Natural killer cell (primary cell): ENCODE measurements at regions not wholly inside any gene's neighbourhood (a gene's known extent, or its start where the extent isn't known, plus 50 kb on each side); places are given as distances from the start of the nearest gene placed in this dataset.

ENCODE experiments used
- ATAC-seq, 3 donors: fragments of 150-1000 bp in 2 of 3; fragments of 200-7000 bp in 1 of 3; cut with Tn5 transposase; 1 replicate in 1 of 3; 2 replicates in 2 of 3; pipeline ENCODE4 v1.10.0; 2021; ENCODE audit warnings: mild to moderate bottlenecking in 2 of 3, moderate library complexity in 2 of 3
- DNase-seq, 2 donors: peaks; one replicate each; pipeline versions ENCODE4 v3.0.0 to v3.0.0-alpha.2; 2013 to 2021; ENCODE audit warnings: mixed read lengths in 1 of 2
- H3K27ac ChIP-seq: one replicate; pipeline ENCODE4 v1.5.1; 2013; ENCODE audit warnings: mild to moderate bottlenecking, low read length
- H3K27me3 ChIP-seq: one replicate; pipeline ENCODE4 v1.6.1; 2013; ENCODE audit warnings: low read length; ENCODE audit not compliant: control insufficient read depth, insufficient read depth
- H3K36me3 ChIP-seq: one replicate; pipeline ENCODE4 v1.6.1; 2013; ENCODE audit warnings: low read length; ENCODE audit not compliant: control insufficient read depth, insufficient read depth
- H3K4me1 ChIP-seq: one replicate; pipeline ENCODE4 v1.6.1; 2013; ENCODE audit warnings: low read length; ENCODE audit not compliant: control insufficient read depth, insufficient read depth
- H3K4me3 ChIP-seq: one replicate; pipeline ENCODE4 v1.5.1; 2013; ENCODE audit warnings: low read length
- H3K9me3 ChIP-seq: one replicate; pipeline ENCODE4 v1.6.1; 2013; ENCODE audit warnings: low read length; ENCODE audit not compliant: control insufficient read depth, insufficient read depth
- H3K27ac Mint-ChIP-seq, 2 donors: one replicate each; pipeline ENCODE4 v1.8.0; 2022; ENCODE audit warnings: mild to moderate bottlenecking in 2 of 2, mixed read lengths in 2 of 2, moderate library complexity in 1 of 2
- H3K27me3 Mint-ChIP-seq, 2 donors: one replicate each; pipeline ENCODE4 v1.8.0; 2022; ENCODE audit warnings: low read depth in 2 of 2, mixed read lengths in 2 of 2
- H3K36me3 Mint-ChIP-seq: one replicate; pipeline ENCODE4 v1.8.0; 2022; ENCODE audit warnings: mixed read lengths
- H3K4me1 Mint-ChIP-seq, 2 donors: one replicate each; pipeline ENCODE4 v1.8.0; 2022; ENCODE audit warnings: mixed read lengths in 2 of 2
- H3K4me3 Mint-ChIP-seq: one replicate; pipeline ENCODE4 v1.8.0; 2022; ENCODE audit warnings: mild to moderate bottlenecking, moderate library complexity, mixed read lengths
- H3K9me3 Mint-ChIP-seq, 2 donors: one replicate each; pipeline ENCODE4 v1.8.0; 2022; ENCODE audit warnings: mixed read lengths in 2 of 2
- WGBS: methylation state at CpG from one replicate; pipeline ENCODE4 v1.1.7; 2013; ENCODE audit warnings: missing lambda C conversion rate; ENCODE audit not compliant: insufficient coverage; 5-methylcytosine and 5-hydroxymethylcytosine counted together
- intact Hi-C: fragments of 100-400 bp; cut with micrococcal nuclease; formaldehyde crosslinking; loops from one replicate; pipeline ENCODE4 v1.14.2; 2022
- TF ChIP-seq, protein P1 (sequence below): fragments of 200-600 bp; IDR thresholded peaks from one replicate; pipeline ENCODE4 v1.8.0; 2022; ENCODE audit warnings: antibody characterized with exemption

- DNase-seq (no peak), ATAC-seq (no peak)
- TF ChIP-seq, protein P1, sequence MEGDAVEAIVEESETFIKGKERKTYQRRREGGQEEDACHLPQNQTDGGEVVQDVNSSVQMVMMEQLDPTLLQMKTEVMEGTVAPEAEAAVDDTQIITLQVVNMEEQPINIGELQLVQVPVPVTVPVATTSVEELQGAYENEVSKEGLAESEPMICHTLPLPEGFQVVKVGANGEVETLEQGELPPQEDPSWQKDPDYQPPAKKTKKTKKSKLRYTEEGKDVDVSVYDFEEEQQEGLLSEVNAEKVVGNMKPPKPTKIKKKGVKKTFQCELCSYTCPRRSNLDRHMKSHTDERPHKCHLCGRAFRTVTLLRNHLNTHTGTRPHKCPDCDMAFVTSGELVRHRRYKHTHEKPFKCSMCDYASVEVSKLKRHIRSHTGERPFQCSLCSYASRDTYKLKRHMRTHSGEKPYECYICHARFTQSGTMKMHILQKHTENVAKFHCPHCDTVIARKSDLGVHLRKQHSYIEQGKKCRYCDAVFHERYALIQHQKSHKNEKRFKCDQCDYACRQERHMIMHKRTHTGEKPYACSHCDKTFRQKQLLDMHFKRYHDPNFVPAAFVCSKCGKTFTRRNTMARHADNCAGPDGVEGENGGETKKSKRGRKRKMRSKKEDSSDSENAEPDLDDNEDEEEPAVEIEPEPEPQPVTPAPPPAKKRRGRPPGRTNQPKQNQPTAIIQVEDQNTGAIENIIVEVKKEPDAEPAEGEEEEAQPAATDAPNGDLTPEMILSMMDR = no peak
- no peaks in the 10 kb centered on the region for H3K27me3 ChIP-seq
- H3K9me3 ChIP-seq = no peaks in the 10 kb centered on the region
- no peak overlapping the region for H3K27ac ChIP-seq
- Mint-ChIP-seq H3K4me1 (peaks cover 0 to 5% of the 10 kb centered on the region in 2 donors), H3K27me3 (no peaks in the 10 kb centered on the region), H3K27ac (no peak overlapping the region), H3K4me3 (no peak overlapping the region), H3K36me3 (no peaks in the 10 kb centered on the region), H3K9me3 (no peaks in the 10 kb centered on the region)
- WGBS = 100% methylated on average over 1 of the region's 2 CpGs
- H3K4me3 ChIP-seq = no peak overlapping the region
- intact Hi-C loops = no loop called here
- no peaks in the 10 kb centered on the region for H3K4me1 ChIP-seq
- no peaks in the 10 kb centered on the region for H3K36me3 ChIP-seq
These were observed 78.8 kb upstream of the BZW1 start for GRCh38 chr2:200732866-200733265.

DNA sequence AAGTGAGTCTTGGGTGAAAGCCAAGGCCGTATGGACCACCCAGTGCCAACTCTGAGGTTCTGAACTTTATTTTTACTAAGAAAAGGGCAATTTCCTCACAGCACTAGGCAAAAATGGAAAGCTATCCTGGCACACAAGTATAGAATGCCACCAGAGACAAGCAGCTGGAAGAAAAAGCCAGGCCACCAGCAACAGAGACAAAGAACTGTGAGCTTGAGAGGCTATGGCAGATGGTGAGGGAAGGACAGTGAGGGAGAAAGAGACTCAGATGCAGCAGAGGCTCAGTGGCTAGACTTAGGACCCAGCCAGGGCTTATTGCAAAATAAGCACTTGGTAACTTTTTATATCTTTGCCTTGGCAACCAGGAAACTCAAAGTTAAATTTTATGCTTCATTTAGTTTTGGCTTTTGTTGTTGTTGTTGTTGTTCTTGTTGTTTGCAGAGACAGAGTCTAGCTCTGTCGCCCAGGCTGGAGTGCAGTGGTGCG is 78.0 kb upstream of the BZW1 start:
- Histone ChIP-seq H3K4me3 (no peak overlapping the region), H3K27ac (no peak overlapping the region), H3K36me3 (no peaks in the 10 kb centered on the region), H3K4me1 (no peaks in the 10 kb centered on the region), H3K9me3 (no peaks in the 10 kb centered on the region), H3K27me3 (no peaks in the 10 kb centered on the region)
- Mint-ChIP-seq H3K27ac (no peak overlapping the region), H3K4me1 (peaks cover 0 to 5% of the 10 kb centered on the region in 2 donors), H3K4me3 (no peak overlapping the region), H3K9me3 (no peaks in the 10 kb centered on the region), H3K36me3 (no peaks in the 10 kb centered on the region), H3K27me3 (no peaks in the 10 kb centered on the region)
- TF ChIP-seq, protein P1 = no peak
- ATAC-seq (no peak), DNase-seq (no peak)
- 93% methylated on average over 3 of the region's 3 CpGs for WGBS
- intact Hi-C loops = no loop called here

GRCh38 chr2:200735061-200735460 is 76.6 kb upstream of the BZW1 start:
- no peaks in the 10 kb centered on the region for H3K9me3 Mint-ChIP-seq
- Histone ChIP-seq H3K27ac (no peak overlapping the region), H3K9me3 (no peaks in the 10 kb centered on the region), H3K27me3 (no peaks in the 10 kb centered on the region), H3K36me3 (no peaks in the 10 kb centered on the region), H3K4me1 (no peaks in the 10 kb centered on the region), H3K4me3 (no peak overlapping the region)
- no peak overlapping the region for H3K4me3 Mint-ChIP-seq
- TF ChIP-seq, protein P1 = no peak
- H3K4me1 Mint-ChIP-seq = peaks cover 0 to 5% of the 10 kb centered on the region in 2 donors
- intact Hi-C loops = loop anchor here (1.0 to 5.0 kb wide), 2 partner anchors 22 to 158 kb away; no protein-coding TSS in a partner anchor
- H3K27ac Mint-ChIP-seq = no peak overlapping the region
- 89% methylated on average over 3 of the region's 3 CpGs for WGBS
- DNase-seq (no peak), ATAC-seq (no peak)
- H3K27me3 Mint-ChIP-seq = peaks cover 0 to 7% of the 10 kb centered on the region in 2 donors
- H3K36me3 Mint-ChIP-seq = no peaks in the 10 kb centered on the region

GRCh38 chr2:200736646-200737274 is 75.0 kb upstream of the BZW1 start:
- 65% methylated on average over 5 of the region's 6 CpGs for WGBS
- Mint-ChIP-seq H3K4me1 (peaks cover 0 to 5% of the 10 kb centered on the region in 2 donors), H3K27me3 (peaks cover 0 to 7% of the 10 kb centered on the region in 2 donors), H3K27ac (no peak overlapping the region), H3K36me3 (no peaks in the 10 kb centered on the region), H3K9me3 (no peaks in the 10 kb centered on the region), H3K4me3 (no peak overlapping the region)
- H3K4me3 ChIP-seq = no peak overlapping the region
- H3K36me3 ChIP-seq = no peaks in the 10 kb centered on the region
- no peak overlapping the region for H3K27ac ChIP-seq
- H3K4me1 ChIP-seq = no peaks in the 10 kb centered on the region
- no peak for DNase-seq
- H3K9me3 ChIP-seq = no peaks in the 10 kb centered on the region
- intact Hi-C loops = loop anchor here (5.0 kb wide), 1 partner anchor 159 kb away; no protein-coding TSS in a partner anchor
- no peaks in the 10 kb centered on the region for H3K27me3 ChIP-seq
- no peak for ATAC-seq
- TF ChIP-seq, protein P1 = no peak
